NCI-H2227 treated with DMSO at 0.1 percent for 48 hours (cell line): ENCODE measurements at regions not wholly inside any gene's neighbourhood (a gene's known extent, or its start where the extent isn't known, plus 50 kb on each side); places are given as distances from the start of the nearest gene placed in this dataset.

Source experiments
- DNase-seq: peaks from one replicate; lab custom pipeline; 2025; lab: John Stamatoyannopoulos, UW

- no peak for DNase-seq
These were observed 94.6 kb downstream of the HAPSTR1 start for GRCh38 chr16:9186061-9186460.

- no peak for DNase-seq
These were observed 97.3 kb downstream of the HAPSTR1 start for GRCh38 chr16:9188721-9189120.

DNA sequence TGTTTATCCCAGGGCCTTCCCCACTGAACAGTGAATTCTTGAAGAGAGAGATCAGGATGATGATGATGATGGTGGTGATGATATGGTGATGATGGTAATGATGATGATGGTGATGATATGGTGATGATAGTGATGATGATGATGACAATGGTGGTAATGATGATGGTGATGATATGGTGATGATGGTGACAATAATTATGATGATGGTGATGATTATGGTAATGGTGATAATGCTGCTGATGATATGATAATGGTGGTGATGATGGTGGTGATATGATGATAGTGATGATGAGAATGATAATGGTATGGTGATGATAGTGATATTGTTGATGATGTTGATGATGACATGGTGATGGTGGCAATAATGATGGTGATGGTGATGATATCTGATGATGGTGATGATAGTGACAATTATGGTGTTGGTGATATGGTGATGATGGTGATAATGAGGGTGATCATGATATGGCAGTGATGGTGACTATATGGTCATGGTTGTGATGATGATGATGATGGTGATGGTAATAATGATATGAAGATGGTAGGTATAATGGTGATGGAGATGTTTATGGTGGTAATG lies 99.9 kb downstream of the HAPSTR1 start:
- no peak for DNase-seq

DNA sequence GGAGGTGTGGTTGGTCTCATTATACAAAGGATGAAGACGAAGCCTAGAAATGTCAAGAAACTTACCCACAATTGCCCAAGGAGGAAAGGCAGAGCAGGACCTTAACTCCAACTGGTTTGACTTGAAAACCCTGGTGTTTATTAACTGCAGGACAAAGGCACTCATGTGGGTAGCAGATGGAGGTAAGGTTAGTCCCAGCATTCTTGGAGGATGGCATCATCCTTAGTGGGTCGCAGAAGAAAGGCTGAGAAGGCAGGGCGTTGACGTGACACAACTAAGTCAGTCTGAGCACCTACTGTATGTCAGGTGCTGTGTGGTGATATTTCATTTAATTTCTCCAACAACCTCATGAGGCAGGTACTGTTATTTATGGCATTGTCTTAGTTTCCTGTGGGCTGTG lies 101.3 kb downstream of the HAPSTR1 start:
- no peak for DNase-seq

DNA sequence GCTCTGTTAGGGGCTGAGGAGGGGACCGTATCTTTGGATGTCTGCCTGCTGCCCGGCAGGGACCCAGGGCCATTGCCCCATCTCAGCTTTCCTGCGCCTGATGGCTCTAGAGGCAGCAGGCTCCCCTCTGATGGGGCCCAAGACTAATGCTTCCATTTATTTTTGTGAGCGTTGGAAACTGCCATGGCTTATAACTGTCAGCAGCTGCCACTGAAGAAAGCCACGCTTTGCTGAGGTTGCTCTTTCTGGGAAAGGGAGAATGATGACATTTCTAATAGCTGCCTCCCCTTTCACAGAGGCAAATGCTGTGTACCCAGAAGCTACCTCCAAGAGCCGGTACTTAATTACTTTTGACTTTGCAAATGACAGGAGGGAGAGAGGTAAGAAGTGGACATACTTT lies 103.8 kb downstream of the HAPSTR1 start:
- DNase-seq: no peak

GRCh38 chr16:9197957-9198661 lies 106.7 kb downstream of the HAPSTR1 start:
- no peak for DNase-seq

DNA sequence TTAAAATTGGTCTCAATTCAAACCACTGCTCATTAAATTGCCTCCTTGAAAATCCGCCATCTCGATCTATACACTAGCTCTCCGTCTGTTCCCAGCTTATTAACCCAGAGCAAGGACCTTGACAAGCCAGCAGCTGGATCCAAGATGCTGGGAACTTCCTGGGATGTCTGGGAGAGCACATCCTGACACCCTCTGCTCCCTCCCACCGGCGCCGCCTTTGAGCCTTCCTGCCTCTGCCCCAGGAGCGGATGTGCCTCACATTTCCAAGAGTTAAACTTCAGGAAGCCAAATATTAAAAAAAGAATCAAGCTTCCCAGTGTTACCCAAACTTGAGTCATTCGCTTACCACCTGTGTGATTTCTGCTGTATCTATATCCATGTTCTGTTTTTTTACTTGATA lies 107.9 kb downstream of the HAPSTR1 start:
- DNase-seq: no peak

- no peak for DNase-seq
These were observed 108.3 kb downstream of the HAPSTR1 start for GRCh38 chr16:9199751-9200150.

GRCh38 chr16:9203956-9204355 lies 112.5 kb downstream of the HAPSTR1 start:
- DNase-seq: no peak

DNA sequence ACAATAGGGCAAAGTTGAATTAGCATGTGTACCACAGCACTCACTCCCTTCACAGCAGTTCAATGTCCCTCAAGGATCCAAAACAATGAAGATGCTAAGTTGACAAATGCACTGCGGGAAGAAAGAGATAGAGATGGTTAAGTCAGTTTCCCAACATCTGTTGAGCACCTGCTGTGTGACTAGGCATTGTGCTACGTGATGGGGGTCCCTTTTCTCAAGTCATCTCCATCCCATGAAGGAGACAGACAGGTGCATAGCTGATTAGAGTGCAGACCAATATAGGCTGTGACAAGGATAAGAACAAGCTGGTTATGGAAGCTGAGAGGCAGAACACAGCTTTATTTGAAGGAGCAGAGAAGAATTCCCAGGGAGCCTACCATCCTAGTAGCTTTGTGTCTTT lies 114.2 kb downstream of the HAPSTR1 start:
- no peak for DNase-seq

- DNase-seq: no peak
These were observed 114.7 kb downstream of the HAPSTR1 start for GRCh38 chr16:9206156-9206555.

GRCh38 chr16:9212621-9213020 lies 121.2 kb downstream of the HAPSTR1 start:
- no peak for DNase-seq

GRCh38 chr16:9219813-9220212 lies 128.4 kb downstream of the HAPSTR1 start:
- DNase-seq: no peak

GRCh38 chr16:9225527-9226316 lies 134.3 kb downstream of the HAPSTR1 start:
- no peak for DNase-seq

DNA sequence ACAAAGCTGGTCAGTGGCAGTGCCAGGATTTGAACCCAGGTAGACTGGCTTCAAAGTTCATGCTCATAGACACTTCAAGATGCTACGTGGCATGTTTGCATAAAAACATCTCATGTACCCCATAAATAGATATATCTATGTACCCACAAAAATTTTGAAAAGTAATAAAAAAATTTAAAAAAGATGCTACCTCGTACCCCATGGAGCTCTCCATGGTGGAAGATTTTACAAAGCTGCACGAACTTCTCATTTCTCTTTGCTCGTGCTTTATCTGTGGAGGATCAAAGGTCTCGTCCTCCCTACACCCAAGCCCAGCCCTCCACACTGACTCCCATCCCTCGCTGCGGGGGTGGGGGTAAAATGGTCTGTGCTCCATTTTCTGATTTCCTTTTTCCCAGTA lies 135.5 kb downstream of the HAPSTR1 start:
- DNase-seq: no peak

GRCh38 chr16:9231039-9231438 lies 139.6 kb downstream of the HAPSTR1 start:
- no peak for DNase-seq

DNA sequence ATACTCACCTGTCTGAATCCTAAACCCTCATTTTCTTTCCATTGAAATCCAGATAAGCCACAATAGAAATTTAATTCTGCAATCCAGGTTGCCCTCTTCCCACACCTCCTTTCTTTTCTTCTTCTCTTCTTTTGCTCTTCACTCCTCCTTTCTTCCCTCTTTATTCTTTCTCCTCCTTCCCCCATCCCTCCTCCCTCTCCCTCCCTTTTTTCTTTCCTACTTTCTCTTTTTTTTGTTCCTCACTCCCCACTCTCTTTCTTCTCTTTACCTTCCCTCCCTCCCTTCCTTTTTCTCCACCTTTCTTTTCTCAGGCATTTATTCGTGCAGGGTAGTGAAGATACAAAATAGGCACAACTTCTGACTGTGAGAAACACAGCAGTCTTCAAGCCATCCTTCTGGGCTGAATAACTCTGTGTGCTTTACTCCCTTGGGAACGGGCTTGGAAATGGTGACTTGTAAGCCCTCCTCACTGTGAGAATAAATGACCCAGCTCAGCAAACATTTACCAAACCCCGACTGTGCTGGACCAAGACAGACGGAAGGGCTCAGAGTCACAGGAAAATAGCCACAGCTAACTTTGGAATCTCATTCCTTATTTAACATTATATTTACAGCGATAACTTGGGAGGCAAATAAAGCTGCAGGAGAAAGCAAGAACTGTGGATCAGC lies 140.8 kb downstream of the HAPSTR1 start:
- no peak for DNase-seq

DNA sequence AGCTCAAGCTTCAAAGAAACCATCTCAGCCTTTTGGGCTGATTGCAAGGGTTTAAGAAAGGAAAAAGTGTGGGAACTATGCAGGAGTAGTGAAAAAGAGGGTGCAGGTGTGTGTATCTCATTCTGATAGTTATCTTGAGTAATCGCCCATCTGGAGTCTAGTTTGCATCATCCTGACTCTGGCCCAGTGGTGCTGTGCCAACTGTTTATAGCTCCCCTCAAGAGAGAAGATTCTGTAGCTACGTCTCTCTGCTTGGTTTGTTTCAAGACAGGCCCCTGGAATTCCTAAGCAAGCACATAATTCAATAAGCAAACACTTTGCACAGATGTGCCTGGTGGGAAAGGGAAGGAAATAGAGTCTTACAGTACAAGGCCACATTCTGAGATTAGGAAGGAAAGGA lies 144.4 kb downstream of the HAPSTR1 start:
- no peak for DNase-seq

- no peak for DNase-seq
These were observed 144.9 kb downstream of the HAPSTR1 start for GRCh38 chr16:9236319-9236718.

DNA sequence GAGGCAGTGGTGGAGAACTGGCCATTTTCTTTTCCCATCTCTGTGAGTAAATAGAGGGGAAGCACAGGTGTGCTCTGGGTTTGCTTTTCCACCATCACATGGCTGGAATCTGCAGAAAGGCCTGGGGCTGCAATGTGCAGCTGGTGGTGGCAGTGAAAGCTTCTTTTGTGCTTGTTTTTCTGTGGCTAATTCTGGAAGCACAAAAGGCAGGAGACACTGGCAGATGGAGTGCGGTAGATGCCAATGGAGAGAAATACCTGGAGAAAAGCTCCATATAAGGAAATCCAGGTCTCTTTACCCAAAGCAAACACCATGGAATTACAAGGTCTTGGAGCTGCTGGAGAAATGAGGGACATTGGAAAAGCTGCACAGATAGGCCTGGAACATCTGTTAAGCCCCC lies 146.9 kb downstream of the HAPSTR1 start:
- DNase-seq: no peak

DNA sequence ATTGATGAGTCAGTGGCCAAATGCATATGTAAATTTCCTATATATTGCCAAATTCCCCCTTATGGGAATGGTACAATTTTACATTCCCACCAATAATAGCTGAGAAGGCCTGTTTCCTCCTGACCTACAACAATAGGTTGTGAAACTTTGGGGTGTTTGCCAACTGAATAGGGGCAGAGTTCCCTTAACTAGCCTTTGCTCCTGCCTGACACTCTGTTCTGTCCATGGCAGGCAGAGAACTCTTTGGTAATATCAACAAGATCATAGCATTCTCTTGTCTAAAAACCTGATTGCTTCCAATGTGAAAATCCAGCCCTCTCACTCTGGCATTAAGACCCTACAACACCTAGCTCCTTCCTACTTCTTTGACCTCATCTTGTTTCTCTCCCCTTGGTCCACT lies 149.7 kb downstream of the HAPSTR1 start:
- no peak for DNase-seq

- no peak for DNase-seq
These were observed 156.7 kb downstream of the HAPSTR1 start for GRCh38 chr16:9248162-9248561.

- no peak for DNase-seq
These were observed 158.1 kb downstream of the HAPSTR1 start for GRCh38 chr16:9249534-9249933.
